ENCODE measurements at regions not wholly inside any gene's neighbourhood (a gene's known extent, or its start where the extent isn't known, plus 50 kb on each side); places are given as distances from the start of the nearest gene placed in this dataset.
A peak's percentile ranks its signal among the peaks of the same experiment; 100 is the strongest.

DNA sequence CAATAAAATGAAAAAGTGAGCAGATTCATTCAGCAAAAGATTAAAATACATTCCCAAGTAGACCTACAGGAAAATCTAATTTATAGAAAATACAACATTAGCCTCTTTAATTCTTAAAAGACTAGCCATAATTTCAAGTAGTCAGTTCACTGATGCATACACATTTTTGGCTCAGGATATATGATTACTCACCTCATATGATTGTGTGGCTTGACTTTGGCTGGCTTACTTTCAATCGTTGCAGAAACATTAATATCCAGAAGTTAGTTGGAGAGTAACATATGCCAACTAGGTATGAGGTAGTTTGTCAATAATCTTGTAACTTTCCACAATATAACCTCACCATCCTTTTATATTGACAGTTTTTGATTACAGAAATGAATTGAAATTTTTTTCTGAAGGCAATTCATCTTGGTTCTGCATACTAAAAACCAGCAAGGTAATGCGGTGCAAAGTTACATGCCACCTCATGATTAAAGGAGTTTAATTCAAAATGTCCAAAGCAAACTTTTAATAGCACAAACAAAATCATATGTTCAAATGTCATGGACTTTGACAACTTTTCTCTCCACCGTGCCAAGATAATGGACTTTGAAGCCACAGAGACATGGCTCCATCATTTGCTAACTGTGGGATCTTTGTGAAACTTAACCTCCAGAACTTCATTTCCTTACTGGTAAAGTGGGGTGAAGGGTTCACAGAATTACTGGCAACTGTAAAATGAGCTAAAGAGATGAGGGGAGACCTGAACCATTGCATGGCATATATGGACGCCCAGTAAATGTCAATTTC, 76.6 kb upstream of the PAM start:
- TF ChIP-seq, protein P1, sequence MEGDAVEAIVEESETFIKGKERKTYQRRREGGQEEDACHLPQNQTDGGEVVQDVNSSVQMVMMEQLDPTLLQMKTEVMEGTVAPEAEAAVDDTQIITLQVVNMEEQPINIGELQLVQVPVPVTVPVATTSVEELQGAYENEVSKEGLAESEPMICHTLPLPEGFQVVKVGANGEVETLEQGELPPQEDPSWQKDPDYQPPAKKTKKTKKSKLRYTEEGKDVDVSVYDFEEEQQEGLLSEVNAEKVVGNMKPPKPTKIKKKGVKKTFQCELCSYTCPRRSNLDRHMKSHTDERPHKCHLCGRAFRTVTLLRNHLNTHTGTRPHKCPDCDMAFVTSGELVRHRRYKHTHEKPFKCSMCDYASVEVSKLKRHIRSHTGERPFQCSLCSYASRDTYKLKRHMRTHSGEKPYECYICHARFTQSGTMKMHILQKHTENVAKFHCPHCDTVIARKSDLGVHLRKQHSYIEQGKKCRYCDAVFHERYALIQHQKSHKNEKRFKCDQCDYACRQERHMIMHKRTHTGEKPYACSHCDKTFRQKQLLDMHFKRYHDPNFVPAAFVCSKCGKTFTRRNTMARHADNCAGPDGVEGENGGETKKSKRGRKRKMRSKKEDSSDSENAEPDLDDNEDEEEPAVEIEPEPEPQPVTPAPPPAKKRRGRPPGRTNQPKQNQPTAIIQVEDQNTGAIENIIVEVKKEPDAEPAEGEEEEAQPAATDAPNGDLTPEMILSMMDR (IDR thresholded peaks at IDR 0.05): no peak

DNA sequence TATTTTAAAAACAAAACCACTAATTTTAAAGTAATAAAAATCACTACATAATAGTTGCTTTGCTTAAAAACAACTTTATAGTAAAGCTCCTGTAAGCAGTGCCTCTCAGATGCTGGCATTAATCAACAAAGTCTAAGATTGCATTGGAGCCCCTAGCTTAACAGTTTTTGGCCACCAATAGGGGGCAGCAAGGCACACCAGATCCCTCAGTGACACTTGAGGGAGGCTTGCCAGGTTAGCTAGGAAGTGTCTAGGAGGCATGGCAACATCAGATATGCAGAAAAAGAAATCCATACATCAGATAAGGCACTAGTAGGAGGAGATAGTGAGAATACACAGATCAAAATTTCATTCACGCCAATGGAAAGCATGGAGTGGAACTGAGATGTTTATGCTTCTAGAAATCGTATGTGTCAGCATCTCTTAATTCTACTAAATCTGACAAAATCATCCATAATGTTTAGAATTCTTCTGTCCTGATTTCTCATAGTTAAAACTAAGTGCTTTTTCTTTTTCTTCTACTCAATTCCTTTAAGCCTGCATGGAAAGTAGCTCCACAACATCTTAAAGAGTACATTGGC, 73.6 kb upstream of the PAM start:
- TF ChIP-seq, protein P1 (IDR thresholded peaks at IDR 0.05): peak; percentile 82

DNA sequence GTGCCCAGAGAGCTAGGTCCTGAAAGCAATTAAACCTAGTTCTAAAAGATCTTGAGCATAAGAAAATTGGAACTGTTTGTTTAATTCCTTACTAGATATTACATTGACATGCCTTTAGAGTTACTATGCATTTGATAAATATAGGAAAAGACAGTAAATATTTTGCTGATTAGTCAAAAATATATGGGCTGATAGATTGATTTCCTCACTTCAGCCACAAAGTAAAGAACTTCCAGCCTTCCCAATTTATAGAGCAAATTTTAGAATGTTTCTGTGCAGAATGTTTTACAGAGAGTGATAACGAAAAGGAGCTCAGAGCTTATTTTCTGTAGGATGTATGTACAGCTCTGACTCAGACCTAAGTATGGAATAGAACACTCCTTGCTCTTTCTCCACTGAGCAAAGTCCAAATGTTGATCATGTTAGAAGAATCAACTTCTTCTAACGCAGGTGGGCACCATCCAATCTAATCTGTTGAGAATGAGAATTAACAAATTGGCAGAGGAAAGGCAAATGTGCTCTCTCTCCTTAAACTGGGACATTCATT, 72.9 kb upstream of the PAM start:
- TF ChIP-seq, protein P1 (IDR thresholded peaks at IDR 0.05): no peak

DNA sequence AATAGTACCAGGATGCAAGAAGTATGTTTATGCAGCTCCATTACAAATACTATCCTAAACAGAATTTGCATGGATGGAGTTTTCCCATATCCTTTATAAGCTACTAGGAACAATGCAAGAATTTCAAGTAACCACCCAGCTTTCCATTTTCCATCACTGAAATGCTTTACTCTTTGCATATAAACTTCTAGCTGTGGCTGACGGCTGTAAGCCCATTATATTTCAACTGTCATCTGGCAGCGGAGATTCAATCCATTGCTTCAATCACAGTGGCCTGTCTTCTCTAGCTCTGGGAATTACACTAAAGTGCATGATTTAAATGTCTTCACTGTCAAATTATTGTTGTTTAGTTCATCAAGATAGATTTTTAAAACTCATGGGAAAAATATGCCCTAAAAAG, 64.2 kb upstream of the PAM start:
- TF ChIP-seq, protein P1 (IDR thresholded peaks at IDR 0.05): no peak

DNA sequence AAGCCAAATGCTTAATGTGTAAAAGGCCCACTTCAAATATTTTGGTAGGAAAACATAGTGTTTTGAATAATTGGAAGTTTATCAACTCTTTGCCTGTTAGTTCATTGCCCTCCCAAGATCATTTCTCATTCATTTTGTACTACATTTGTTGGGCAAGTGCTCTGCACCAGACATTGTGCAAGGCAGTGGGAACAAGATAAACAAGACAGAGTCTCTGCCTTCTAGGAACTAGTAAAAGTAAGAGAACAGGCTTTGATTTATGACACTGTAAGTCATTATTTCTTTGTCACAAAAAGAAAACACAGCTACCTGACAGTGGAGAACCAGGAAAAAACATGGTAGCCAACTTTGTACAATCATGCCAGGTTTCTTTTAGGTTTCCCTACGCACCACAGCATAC, 63.7 kb upstream of the PAM start:
- TF ChIP-seq, protein P1 (IDR thresholded peaks at IDR 0.05): no peak

DNA sequence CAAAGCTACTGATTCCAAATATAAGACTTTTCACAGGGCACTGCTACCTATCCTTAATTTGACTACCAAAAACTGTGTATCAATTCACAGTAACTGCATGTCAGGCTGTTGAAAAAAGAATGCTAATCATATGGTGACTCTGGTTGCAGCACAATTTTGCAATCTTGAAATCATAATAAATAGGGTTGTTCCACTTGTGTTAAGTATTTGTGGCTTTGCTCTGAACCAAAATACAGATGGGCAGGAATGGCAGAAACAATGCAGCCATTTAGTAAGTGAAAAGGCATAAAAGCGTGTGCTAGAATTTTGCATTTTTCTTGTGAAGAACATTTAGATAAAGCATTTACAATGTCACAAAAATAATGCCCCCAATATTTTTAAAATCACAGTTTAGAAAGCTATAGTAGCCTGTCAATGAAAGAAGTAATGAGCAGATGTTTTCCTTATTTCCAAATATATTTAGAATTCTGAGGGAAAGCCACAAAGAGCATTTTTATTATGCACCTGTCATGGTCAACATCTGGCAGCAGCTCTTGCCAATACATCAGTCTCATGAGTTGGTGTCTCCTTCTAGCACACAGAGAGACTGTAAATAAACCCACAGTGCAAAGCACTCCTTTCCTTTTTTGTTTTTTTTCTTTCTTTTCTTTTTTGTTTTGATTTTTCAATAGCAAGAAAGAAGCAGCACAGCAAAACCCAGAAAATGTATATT, 54.8 kb upstream of the PAM start:
- TF ChIP-seq, protein P1 (IDR thresholded peaks at IDR 0.05): no peak

DNA sequence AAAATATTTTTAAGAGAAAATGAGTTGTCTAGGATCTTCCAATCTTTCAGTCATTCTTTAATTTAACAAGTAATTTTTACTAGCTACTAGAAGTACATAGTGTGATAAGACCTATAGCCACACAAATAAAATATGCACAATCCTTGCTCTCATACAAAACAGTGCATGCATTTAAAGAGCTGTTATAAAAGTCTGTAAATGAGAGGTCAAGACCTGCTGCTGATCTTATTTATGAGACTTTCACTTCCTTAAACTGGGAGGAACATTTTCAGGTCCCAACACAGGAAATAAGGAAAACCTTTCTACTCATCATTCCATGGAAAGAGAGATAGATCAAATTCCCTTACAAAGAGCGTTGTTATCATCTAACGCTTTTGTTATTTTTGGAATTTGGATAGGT, 54.2 kb upstream of the PAM start:
- TF ChIP-seq, protein P1 (IDR thresholded peaks at IDR 0.05): no peak

All from LNCAP (cell line).